ENCODE measurements at regions not wholly inside any gene's neighbourhood (a gene's known extent, or its start where the extent isn't known, plus 50 kb on each side); places are given as distances from the start of the nearest gene placed in this dataset.

- no peak for DNase-seq
Measured at GRCh38 chr1:14363707-14364413, 234.6 kb upstream of the KAZN start.

GRCh38 chr1:14365301-14365988 is 233.0 kb upstream of the KAZN start:
- DNase-seq, result no peak

GRCh38 chr1:14366091-14367018 is 232.1 kb upstream of the KAZN start:
- no peak for DNase-seq

- no peak for DNase-seq
Measured at GRCh38 chr1:14367451-14367850, 231.0 kb upstream of the KAZN start.

- no peak for DNase-seq
Measured at GRCh38 chr1:14369526-14370213, 228.8 kb upstream of the KAZN start.

DNA sequence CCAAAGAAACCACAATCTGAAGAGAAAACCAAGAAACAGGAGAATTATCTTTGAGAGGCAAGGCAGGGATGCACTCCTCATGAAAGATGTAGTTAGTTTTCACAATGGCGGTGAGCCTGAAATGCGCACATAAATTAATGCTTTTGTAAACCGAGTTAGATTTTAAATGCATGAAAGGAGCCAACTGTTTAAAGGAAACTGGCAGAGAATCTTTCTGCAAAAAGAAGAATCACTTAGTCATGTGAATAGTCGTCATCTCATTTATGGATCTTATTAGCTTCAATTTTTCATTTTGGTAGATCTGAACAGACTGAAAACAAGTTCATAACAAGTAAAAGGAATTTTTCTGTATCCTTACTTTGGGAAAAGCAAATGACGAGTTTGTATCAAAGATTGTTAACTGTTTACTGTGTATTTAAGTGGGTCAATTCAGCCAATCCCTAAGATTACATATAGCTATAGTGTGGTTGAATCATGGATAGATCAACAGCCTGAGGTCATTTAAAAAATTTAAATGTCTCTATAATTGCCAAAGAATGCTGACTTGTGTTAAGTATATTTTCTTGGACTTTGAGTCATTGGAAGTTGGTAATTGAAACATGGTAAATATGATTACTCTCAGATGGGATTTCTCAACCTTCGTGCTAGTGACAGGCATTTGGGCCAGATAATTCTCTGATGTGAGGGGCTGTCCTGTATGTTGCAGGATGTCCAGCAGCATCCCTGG is 226.6 kb upstream of the KAZN start:
- DNase-seq, result no peak

DNA sequence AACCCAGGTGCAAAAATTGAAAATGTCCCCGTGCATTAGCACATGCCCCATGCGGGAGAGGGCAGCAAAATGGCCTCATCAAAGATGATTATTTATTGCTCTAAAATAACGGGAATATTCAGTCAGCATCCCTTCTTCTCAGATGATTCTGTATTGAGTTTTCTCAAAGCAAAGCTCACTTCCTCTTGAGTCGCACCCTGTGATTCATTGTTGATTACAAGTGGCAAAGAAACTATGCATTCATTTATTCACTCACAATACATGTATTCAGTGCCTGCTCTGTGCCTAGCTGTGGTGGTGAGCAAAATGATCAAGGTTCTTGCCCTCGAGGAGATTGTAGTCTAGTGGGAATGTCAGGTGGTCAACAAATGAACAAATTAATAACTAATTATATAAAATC is 226.0 kb upstream of the KAZN start:
- DNase-seq, result no peak

DNA sequence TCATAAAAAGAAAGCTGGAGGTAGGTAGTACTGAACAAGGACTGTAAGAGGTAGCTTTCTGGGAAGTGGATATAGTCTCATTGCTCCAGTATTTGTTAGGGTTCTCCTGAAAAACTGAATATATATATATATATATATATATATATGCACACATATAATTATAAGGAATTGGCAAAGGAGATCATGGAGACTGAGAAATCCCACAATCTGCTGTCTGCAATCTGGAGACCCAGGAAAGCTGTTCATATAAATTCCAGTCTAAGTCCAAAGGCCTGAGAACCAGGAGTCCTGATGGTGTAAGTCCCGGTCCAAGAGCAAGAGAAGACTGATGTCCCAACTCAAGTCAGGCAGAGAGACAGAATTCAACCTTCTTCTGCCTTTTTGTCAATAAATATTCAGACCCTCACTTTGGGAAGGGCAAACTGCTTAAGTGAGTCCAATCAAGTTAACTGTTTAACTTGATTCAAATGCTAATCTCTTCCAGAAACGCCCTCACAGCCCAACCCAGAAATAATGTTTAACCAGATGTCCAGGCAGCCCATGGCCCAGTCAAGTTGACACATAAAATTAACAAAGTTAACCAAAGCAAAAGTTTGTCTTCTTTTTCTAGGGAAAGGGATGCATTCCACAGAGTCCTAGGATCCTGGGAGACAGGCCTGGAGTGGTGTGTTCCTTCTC is 225.3 kb upstream of the KAZN start:
- DNase-seq, result no peak

- no peak for DNase-seq
Measured at GRCh38 chr1:14375226-14375625, 223.3 kb upstream of the KAZN start.

DNA sequence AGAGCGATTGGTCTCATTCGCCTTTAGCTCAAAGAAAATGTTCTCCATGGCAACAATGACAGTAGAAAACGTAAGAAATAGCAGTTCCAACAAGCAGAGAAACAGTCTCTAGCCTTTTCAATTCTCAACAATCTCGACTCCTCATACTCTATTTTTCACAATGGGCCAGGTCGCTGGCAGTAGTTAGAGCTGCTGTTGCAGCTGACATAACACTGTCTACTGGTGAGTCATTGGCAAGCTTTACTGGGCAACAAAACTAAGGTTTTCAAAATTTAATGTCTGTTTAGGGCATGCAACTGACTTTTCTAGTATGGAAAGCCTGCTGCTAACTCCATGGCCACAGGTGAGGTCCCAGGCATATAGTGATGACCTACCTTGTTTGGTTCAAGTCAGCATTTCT is 221.1 kb upstream of the KAZN start:
- DNase-seq, result no peak

- no peak for DNase-seq
Measured at GRCh38 chr1:14380408-14380807, 218.1 kb upstream of the KAZN start.

DNA sequence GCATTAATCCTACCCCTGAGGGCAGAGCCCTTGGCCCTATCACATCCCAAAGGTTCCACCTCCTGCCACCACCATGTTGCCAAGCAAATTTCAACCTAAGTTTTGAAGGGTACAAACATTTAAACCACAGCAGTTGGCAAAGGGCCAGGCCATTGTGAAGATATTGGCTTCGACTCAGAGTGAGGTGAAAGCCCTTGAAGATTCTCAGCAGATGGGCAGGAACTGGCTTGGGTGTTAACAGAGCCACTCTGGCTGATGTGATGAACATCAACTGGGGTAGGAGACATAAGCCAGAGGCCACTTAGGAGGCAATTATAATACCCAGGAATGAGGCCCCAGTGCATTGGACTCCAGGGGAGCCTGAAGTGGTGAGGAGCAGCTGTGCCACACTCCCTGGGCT is 207.7 kb upstream of the KAZN start:
- DNase-seq, result no peak

DNA sequence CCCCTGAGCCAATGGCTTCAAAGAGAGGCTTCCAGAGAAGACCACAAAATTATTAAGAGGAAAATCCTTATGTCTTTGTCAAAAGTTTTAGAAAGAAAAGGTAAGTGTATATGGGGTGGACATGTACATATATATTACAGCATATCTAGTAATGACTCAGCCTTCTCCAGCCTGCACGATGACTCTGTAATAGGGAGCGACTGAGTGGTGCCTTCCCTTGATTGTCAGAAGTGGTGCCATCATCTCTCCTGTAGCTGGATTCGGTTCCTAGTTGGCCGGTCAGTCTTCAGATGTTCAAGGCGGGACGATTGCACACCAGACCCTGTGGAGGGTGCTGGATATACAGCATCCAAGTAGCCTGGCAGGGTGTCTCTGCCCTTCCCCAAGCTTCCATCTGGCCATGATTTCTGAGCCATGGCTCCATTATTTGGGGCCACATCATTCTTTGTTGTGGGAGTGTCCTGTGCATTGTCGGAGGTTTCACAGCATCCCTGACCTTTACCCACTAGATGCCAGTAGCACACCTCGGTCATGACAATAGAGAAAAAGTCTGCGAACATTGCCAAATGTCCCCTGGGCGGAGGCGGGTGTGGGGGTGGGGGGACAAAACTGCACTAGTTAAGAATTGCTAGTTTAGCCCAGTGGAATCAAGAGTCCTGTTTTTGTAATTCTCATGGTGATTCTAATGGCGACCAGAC is 206.2 kb upstream of the KAZN start:
- DNase-seq, result no peak

DNA sequence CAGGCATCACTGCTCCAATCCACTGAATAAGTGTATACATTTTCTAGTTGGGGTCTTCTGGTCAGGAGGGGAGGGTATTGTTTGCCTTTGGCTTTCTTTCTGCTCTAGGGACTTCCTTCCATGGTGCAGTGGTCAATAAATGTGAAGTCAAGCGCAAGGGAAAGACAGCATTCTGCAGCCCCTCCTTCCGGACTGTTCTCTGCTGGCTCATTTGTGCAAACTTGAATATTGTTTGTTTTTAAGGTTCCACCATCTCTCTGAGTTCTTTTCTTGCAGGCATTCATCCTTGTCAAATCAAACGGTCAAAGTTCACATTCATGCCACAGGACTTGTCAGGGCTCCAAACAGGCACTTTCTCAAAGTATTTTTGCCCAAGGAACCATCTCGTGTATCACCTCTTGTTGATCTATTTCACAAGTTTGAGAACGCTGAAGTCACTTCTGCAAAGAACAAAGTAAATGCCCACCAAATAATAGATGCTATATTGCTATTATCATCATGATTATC is 205.6 kb upstream of the KAZN start:
- no peak for DNase-seq

- no peak for DNase-seq
Measured at GRCh38 chr1:14396100-14396499, 202.4 kb upstream of the KAZN start.

DNA sequence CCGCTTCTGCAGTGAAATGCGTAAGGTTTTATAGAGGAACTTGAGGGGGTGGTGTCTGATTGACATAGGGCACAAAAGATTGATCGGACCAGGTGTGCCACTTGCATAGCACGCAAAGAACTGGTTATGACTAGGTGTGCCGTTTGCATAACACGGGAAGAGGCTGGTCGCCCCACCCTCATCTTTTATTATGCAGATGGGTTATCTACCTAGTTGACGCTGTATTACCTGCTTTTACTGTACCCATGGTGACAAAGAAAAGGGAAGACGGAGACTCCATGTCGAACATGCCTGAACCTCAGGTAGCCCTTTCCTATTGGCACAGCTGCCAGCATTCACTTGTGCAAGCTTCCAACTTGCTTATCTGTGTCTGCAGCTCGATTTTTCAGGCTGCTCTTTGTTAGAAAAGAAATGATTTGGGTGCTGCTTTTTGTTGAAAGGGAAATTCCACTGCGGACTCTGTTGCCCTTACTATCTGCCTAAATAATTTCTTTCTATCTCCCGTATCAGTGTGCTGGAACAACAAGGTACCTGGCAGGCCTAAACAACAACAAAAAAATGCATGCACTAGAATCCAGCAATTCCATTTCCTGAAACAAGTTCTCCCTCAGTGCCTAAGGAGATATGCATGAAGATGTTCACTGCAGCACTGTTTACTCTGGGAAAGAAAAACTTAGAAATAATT is 194.4 kb upstream of the KAZN start:
- no peak for DNase-seq

- DNase-seq, result no peak
Measured at GRCh38 chr1:14404862-14405301, 193.6 kb upstream of the KAZN start.

DNA sequence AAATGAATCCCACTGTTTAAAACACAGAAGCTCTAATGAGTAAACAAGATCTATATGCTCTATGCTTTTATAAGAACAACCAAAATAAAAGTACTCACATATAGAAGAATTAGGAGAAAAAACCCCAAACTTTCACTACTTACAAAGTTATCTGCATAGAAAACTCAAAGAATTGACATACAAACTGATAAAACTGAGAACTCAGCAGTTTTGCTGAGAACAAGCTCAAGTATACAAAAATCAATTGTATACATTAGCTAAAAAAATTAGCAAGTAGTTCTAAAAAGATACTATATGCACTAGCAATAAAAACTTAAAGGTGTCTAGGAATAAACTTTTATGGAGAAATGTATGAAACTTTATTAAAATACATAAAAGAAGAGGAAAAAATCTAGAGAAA is 186.2 kb upstream of the KAZN start:
- DNase-seq, result no peak

DNA sequence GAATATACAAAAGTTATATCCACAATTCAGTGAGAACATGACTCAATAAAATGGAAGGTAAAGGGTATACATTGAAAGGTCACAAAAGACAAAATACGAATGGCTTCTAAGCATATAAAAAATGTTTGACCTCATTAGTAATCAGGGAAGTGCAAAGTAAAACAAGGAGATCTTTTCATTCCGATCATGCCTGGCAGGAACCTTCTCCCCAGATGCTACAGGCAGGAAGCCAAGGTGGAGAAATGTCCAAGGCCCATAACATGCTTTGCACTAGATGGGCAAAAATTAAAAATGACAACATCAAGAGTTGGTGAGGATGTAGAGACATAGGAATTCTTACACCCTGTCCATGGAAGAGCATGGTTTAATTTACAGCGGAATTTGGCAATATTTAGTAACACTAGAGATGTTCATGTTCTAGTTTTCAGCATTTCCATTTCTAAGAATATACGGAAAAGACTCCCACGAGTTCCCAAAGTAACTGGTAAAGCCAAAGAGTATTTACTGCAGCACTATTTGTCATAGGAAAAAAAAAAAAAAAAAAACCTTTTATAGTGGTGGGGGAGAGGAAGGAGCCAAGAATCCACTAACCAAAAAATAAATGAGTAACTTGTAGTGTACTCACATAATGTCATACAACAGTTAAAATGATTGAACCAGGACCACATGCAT is 184.5 kb upstream of the KAZN start:
- no peak for DNase-seq
